GM12864 (cell line): ENCODE measurements at regions not wholly inside any gene's neighbourhood (a gene's known extent, or its start where the extent isn't known, plus 50 kb on each side); places are given as distances from the start of the nearest gene placed in this dataset.

Experiments used
- DNase-seq: peaks from one replicate; pipeline ENCODE4 v3.0.0-alpha.2; 2011; ENCODE audit warnings: low read depth
- H3K4me3 ChIP-seq: 2 replicates; pipeline ENCODE4 v1.5.1; 2011; ENCODE audit warnings: mild to moderate bottlenecking, low read depth, low read length, control low read depth
- CTCF ChIP-seq: IDR thresholded peaks from 2 replicates; pipeline ENCODE4 v1.5.1; 2011; ENCODE audit warnings: low read depth, mild to moderate bottlenecking, moderate library complexity, low read length, control low read depth, inconsistent platforms; ENCODE audit errors: missing control alignments

- H3K4me3 ChIP-seq = no peak overlapping the region
- DNase-seq = no peak
- TF ChIP-seq CTCF = no peak
Measured at GRCh38 chr22:22046370-22046769, 63.8 kb upstream of the TOP3B start.

GRCh38 chr22:22045571-22046335, 63.2 kb upstream of the TOP3B start:
- no peak overlapping the region for H3K4me3 ChIP-seq
- no peak for TF ChIP-seq CTCF
- no peak for DNase-seq

GRCh38 chr22:22044153-22044552, 61.6 kb upstream of the TOP3B start:
- DNase-seq = no peak

DNA sequence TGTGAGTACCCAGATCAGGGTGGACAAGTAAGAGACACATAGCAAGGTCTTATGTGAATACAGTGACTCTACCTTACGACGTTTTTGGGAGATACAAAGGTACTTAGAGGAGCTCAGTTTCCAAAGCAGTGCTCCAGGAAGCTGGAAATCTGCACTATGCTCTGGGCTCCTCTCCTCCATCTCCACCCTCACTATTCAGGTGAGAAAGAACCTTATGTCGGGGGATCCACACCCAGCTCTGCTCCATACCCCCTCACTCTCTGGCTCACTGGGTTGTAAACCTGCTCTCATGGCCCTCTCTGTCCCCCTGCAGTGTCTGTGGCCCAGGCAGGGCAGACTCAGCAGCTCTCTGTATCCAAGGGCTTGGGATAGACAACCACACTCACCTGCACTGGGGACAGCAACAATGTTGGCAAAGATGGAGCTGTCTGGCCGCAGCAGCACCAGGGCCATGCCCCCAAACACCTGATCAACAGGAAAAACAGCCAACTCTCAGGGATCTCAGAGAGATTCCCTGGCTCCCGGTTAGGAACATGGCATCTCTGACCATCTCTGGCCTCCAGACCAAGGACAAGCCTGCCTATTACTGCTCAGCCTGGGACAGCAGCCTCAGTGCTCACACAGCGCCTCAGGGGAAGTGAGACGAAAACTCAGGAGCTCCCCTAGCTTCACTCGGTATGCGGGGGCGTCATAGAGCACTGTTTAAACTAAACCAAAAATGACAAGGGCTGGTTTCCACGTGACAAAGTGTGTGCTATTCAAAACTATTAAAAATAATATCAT, 60.9 kb upstream of the TOP3B start:
- TF ChIP-seq CTCF = no peak
- DNase-seq = no peak
- H3K4me3 ChIP-seq = peak overlapping the region; percentile 30

More at GRCh38 chr22:22044153-22044552, 61.6 kb upstream of the TOP3B start:
- no peak overlapping the region for H3K4me3 ChIP-seq
- no peak for TF ChIP-seq CTCF

- DNase-seq = no peak
- no peak for TF ChIP-seq CTCF
- H3K4me3 ChIP-seq = peak overlapping the region; percentile 30
Measured at GRCh38 chr22:22042599-22043295, 60.2 kb upstream of the TOP3B start.

DNA sequence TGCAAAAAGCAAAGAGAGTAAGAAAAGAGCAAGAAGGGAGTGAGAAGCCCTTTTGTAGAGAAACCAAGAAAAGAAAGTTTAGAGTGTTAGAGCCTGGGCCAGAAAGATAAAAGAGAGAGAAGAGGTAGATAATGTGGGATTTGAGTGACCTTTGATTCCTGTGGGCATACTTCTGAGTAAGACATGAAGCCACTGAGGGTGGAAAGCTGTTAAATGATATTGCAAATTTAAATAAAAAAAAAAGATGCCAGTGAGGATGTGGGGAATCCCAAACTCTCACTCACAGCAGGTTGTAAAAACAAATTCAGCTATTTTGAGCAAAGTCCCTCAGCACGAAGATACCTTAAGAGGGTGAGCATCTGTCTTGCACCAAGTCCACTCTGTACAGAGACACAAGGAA, 59.4 kb upstream of the TOP3B start:
- no peak overlapping the region for H3K4me3 ChIP-seq
- no peak for DNase-seq

More for the DNA sequence above, 59.4 kb upstream of the TOP3B start:
- no peak for TF ChIP-seq CTCF
